Activated CD4-positive, alpha-beta T cell treated with anti-CD3 and anti-CD28 coated beads, Interleukin-2, amount 10 ng/mL, durations not matched to agents 24 days and 14 days (primary cell): ENCODE measurements at regions not wholly inside any gene's neighbourhood (a gene's known extent, or its start where the extent isn't known, plus 50 kb on each side); places are given as distances from the start of the nearest gene placed in this dataset.

Experiments used
- DNase-seq: peaks from one replicate; pipeline ENCODE4 v3.0.0; 2022
- H3K27ac Mint-ChIP-seq: one replicate; pipeline ENCODE4 v1.8.0; 2022; ENCODE audit warnings: mild to moderate bottlenecking, mixed read lengths
- H3K27me3 Mint-ChIP-seq: one replicate; pipeline ENCODE4 v1.8.0; 2022; ENCODE audit warnings: mixed read lengths
- H3K36me3 Mint-ChIP-seq: one replicate; pipeline ENCODE4 v1.8.0; 2022; ENCODE audit warnings: low read depth, mild to moderate bottlenecking, mixed read lengths
- H3K4me1 Mint-ChIP-seq: one replicate; pipeline ENCODE4 v1.8.0; 2021; ENCODE audit warnings: mixed read lengths
- H3K4me3 Mint-ChIP-seq: one replicate; pipeline ENCODE4 v1.8.0; 2022; ENCODE audit warnings: mild to moderate bottlenecking, moderate library complexity, mixed read lengths
- H3K9me3 Mint-ChIP-seq: one replicate; pipeline ENCODE4 v1.8.0; 2021; ENCODE audit warnings: mixed read lengths
- intact Hi-C: fragments of 100-400 bp; cut with micrococcal nuclease; formaldehyde crosslinking; loops from one replicate; pipeline ENCODE4 v1.15.1; 2023

DNA sequence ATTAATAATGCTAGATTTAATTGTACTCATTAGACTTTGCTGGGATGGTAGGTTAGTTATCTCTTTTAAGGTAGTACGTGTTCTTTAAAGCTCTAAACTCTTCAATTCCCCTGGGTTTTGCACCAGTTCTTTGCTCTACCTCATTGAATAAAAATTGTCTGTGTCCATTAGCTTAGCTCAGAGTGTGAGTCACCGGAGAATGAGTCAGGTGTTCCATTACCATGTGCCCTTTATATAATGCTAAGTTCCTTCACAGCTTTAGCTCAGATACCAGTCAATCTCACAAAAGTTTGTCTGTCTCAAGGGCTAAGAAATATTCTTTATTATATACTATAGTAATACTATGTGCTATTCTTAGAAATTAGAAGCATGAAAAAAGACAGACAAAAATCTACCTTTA, 339.4 kb downstream of the PRELID2 start:
- Mint-ChIP-seq H3K27ac (no peak overlapping the region), H3K4me1 (no peaks in the 10 kb centered on the region), H3K4me3 (no peak overlapping the region), H3K9me3 (no peaks in the 10 kb centered on the region), H3K27me3 (no peaks in the 10 kb centered on the region), H3K36me3 (no peaks in the 10 kb centered on the region)
- intact Hi-C loops, result no loop called here
- no peak for DNase-seq

DNA sequence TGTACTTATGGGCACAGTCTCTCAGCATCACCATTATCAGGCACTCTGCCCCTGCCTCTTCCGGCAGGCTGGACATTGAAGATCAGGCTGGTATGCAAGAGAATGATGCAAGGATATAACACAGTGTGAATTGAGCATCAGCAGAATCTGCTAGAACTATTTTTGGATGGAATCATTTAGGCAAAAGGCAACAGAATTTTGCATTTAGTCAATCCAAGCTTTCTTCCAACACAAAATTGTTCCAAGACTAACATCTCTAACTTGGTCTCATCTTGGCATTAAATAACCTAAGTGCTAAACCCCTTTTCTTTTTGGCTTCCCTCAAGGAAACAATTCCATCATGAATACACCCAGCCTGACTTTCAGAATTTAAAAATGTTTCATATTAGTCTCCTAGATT, 339.9 kb downstream of the PRELID2 start:
- DNase-seq, result no peak
- no peaks in the 10 kb centered on the region for H3K36me3 Mint-ChIP-seq
- H3K4me3 Mint-ChIP-seq, result no peak overlapping the region
- H3K27ac Mint-ChIP-seq, result no peak overlapping the region
- no peaks in the 10 kb centered on the region for H3K27me3 Mint-ChIP-seq
- no peaks in the 10 kb centered on the region for H3K4me1 Mint-ChIP-seq
- intact Hi-C loops, result no loop called here
- H3K9me3 Mint-ChIP-seq, result no peaks in the 10 kb centered on the region

DNA sequence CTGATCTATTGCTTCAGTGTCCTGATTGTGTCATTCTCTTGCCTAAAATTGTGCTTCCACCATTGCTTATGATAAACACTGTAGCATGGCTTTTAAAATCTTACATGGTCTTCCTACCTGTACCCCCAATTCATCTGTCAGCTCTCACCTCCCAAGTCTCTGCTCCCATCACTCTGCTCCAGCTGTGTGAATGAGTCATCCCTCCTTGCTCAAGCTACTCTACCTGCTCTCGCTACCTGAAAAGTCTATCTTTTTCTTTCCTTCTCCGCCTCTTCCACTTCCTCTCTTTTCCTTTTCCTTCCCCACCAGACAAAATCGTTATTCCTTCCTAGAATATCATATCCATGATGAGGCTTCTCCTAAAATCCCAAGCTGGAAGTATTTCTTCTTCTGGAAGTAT, 341.7 kb downstream of the PRELID2 start:
- H3K9me3 Mint-ChIP-seq, result peaks cover 3% of the 10 kb centered on the region
- intact Hi-C loops, result no loop called here
- no peaks in the 10 kb centered on the region for H3K27me3 Mint-ChIP-seq
- no peak overlapping the region for H3K27ac Mint-ChIP-seq
- DNase-seq, result no peak
- no peaks in the 10 kb centered on the region for H3K36me3 Mint-ChIP-seq
- no peak overlapping the region for H3K4me3 Mint-ChIP-seq
- H3K4me1 Mint-ChIP-seq, result no peaks in the 10 kb centered on the region

DNA sequence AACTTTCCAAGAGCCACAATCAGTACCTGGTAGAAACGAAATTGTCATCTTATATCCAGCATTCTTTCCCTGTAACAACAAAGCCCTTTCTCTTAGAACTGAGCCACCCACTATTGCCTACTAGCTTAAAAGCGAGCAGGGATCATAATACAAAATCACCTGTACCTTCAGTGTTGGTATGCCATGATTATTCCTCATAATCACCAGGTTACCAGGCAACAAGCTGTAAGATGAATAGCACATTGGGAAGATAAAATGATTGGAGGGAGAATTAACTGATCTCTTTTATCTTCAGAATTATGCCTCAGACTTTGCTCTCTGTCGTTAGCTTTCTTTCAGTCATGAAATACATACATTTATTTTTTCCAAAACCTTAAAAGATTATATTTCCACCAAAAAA, 345.6 kb downstream of the PRELID2 start:
- no peaks in the 10 kb centered on the region for H3K36me3 Mint-ChIP-seq
- peaks cover 3% of the 10 kb centered on the region for H3K9me3 Mint-ChIP-seq
- intact Hi-C loops, result no loop called here
- no peaks in the 10 kb centered on the region for H3K4me1 Mint-ChIP-seq
- no peak overlapping the region for H3K27ac Mint-ChIP-seq
- DNase-seq, result no peak
- H3K4me3 Mint-ChIP-seq, result no peak overlapping the region
- H3K27me3 Mint-ChIP-seq, result no peaks in the 10 kb centered on the region

DNA sequence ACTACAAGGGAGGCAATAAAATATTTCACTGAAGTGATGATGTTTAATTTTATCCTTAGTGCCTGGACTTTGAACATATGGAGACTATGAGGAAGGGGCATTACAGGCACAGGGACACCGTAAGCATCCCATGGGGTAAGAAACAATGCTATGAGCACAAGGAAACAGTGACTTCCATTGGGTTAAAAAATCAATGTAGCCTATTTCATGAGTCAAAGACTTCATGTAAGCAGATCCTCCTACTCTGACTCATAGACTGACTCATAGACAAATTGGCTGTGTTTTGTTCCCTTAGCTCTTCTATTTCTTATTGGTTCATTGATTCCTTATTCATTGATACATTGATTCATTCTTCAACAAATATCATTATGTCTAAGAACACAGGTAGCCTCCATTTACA, 351.0 kb downstream of the PRELID2 start:
- no peak overlapping the region for H3K27ac Mint-ChIP-seq
- peaks cover 3% of the 10 kb centered on the region for H3K9me3 Mint-ChIP-seq
- no peaks in the 10 kb centered on the region for H3K36me3 Mint-ChIP-seq
- no peaks in the 10 kb centered on the region for H3K27me3 Mint-ChIP-seq
- intact Hi-C loops, result no loop called here
- DNase-seq, result no peak
- H3K4me1 Mint-ChIP-seq, result no peaks in the 10 kb centered on the region
- H3K4me3 Mint-ChIP-seq, result no peak overlapping the region

DNA sequence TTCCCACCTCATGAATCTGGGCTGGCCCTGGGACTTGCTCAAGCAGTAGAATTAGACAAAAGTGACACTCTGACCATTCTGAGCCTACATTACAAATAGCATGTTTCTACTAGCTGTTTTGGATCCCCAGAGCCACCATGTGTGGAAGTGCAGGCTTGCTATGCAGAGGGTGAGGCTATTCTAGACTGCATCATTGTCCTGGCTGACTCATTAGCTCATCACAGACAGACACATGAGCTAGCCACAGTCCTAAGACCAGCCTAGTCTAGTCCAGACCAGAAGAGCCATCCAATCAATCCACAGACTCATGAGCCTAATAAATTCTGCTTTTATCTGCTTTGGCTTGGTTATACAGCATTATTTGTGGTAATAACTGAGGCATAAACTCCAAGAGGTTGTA, 351.9 kb downstream of the PRELID2 start:
- Mint-ChIP-seq H3K9me3 (peaks cover 3% of the 10 kb centered on the region), H3K27me3 (no peaks in the 10 kb centered on the region), H3K36me3 (no peaks in the 10 kb centered on the region), H3K4me3 (no peak overlapping the region), H3K4me1 (no peaks in the 10 kb centered on the region), H3K27ac (no peak overlapping the region)
- intact Hi-C loops, result no loop called here
- DNase-seq, result no peak

DNA sequence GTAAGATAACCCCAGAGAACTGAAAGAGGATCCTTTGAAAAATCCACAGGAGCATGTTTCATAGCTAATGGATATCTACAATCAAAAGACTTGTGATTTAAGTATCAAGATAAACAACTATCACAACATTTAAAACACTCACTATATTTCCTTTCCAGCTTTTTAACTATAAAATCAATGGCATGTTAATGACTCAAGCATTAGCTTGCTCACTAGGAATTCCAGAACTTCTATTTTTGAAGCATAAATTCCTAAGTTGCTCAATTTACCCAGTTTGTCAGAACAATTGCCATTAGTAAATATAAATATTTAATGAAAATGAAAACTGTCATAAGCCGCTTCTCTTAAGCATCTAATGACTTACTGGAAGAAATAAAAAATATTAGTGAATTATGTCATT, 355.3 kb downstream of the PRELID2 start:
- no peak overlapping the region for H3K27ac Mint-ChIP-seq
- H3K9me3 Mint-ChIP-seq, result peaks cover 3% of the 10 kb centered on the region
- H3K27me3 Mint-ChIP-seq, result no peaks in the 10 kb centered on the region
- H3K36me3 Mint-ChIP-seq, result no peaks in the 10 kb centered on the region
- no peaks in the 10 kb centered on the region for H3K4me1 Mint-ChIP-seq
- intact Hi-C loops, result no loop called here
- no peak for DNase-seq
- no peak overlapping the region for H3K4me3 Mint-ChIP-seq

DNA sequence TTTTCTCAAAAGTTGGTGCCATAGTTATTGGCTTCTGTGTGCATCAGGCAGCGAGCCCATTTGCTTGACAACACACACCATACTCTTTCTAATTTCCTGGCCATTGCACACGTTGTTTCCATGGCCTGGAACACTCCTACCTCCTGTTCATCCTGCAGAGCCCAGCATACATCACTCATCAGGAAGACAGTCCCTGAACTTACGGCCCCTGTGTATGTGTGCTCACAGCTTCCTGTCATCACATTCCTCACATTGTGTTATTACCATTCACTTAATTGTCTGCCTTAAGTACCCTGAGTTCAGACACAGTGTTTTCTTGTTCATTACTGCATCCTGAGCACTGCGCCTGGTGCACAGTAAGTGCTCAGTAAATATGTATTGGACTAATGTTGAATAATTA, 355.9 kb downstream of the PRELID2 start:
- no peaks in the 10 kb centered on the region for H3K4me1 Mint-ChIP-seq
- H3K4me3 Mint-ChIP-seq, result no peak overlapping the region
- H3K27ac Mint-ChIP-seq, result no peak overlapping the region
- no peaks in the 10 kb centered on the region for H3K36me3 Mint-ChIP-seq
- DNase-seq, result no peak
- no peaks in the 10 kb centered on the region for H3K27me3 Mint-ChIP-seq
- peaks cover 7% of the 10 kb centered on the region for H3K9me3 Mint-ChIP-seq
- intact Hi-C loops, result no loop called here

DNA sequence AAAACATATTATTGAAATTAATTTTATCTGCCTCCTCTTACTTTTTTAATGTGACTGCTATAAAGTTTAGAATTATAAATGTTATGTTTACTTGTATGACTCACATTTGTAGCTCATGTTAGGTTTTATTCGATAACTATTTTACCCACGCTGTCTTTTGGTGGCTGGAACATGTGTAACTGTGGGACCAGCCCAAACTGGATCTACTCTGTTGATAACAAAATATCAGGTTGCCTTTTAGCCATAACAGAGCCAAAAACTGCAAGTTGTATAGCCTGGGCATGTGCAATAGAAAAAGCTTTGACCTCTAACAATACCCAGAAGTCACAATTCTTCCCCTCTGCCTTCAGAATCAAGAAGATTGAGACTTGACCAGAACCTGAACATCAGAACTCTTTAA, 356.5 kb downstream of the PRELID2 start:
- H3K9me3 Mint-ChIP-seq, result peaks cover 7% of the 10 kb centered on the region
- H3K4me1 Mint-ChIP-seq, result no peaks in the 10 kb centered on the region
- no peaks in the 10 kb centered on the region for H3K27me3 Mint-ChIP-seq
- H3K27ac Mint-ChIP-seq, result no peak overlapping the region
- intact Hi-C loops, result no loop called here
- H3K36me3 Mint-ChIP-seq, result no peaks in the 10 kb centered on the region
- no peak overlapping the region for H3K4me3 Mint-ChIP-seq
- no peak for DNase-seq

DNA sequence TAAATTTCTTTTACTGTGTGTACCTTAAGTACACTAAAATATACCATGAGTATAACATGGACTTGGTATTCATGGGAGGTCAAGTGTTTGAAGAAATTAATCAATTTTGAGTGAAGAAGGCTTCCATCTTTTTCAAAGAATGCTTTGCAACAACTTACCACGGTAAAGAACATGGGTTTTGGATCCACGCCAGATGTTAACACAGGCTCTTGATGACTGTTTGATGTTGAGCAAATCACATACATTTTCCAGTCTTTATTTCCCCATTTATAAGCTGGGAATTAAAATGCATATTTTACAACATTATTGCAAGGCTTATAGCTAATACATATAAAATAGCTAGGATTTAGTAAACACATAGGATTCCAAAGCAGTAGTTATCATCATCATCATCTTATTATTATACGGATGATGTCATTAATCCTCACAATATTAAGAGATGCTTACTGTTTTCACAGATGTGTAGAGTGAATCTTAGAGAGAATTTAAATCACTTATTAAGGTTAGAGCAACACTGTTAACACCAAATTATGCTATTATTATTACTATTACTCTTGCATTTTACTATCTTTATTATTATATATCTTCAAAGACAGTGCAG, 362.0 kb downstream of the PRELID2 start:
- H3K4me1 Mint-ChIP-seq, result no peaks in the 10 kb centered on the region
- H3K36me3 Mint-ChIP-seq, result no peaks in the 10 kb centered on the region
- no peak overlapping the region for H3K27ac Mint-ChIP-seq
- H3K9me3 Mint-ChIP-seq, result peaks cover 7% of the 10 kb centered on the region
- H3K4me3 Mint-ChIP-seq, result no peak overlapping the region
- no peak for DNase-seq
- intact Hi-C loops, result no loop called here
- no peaks in the 10 kb centered on the region for H3K27me3 Mint-ChIP-seq

DNA sequence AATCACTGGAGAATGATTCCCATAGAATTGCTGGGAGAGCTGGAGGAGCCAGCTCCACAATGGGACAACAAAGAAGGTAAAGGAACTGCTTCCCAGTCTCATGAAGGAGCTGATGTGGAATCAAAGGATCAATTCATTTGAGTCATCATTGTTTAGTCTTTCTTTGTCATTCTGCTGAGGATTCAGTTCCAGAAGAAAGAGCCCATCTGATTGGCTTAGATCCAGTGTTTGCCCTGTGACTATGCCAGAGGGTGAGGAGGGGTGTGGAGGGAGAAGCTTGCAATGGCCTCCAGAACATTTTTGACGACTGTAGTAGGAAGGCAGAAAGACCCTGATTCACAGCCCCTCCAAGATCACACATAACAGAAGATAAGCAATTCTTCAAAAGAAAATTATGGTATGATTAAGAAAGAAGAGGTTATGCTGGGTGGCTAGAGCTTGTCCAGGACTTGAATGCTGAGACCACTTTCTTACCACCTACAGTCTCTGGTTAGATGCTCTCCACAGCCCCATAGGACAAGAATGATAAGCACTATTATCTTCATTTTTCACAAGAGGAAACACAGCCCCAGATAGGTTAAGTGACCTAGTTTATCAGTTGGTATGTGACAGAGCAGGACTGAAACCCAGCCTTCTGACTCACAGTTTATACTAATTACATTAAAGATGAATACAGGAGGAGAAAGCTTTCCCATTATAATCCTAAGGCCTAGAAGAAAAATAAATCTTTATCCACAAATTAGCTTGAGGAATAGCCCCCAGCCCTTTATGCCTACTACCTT, 363.1 kb downstream of the PRELID2 start:
- DNase-seq, result no peak
- no peak overlapping the region for H3K4me3 Mint-ChIP-seq
- no peak overlapping the region for H3K27ac Mint-ChIP-seq
- peaks cover 7% of the 10 kb centered on the region for H3K9me3 Mint-ChIP-seq
- no peaks in the 10 kb centered on the region for H3K36me3 Mint-ChIP-seq
- H3K27me3 Mint-ChIP-seq, result no peaks in the 10 kb centered on the region
- no peaks in the 10 kb centered on the region for H3K4me1 Mint-ChIP-seq
- intact Hi-C loops, result no loop called here

DNA sequence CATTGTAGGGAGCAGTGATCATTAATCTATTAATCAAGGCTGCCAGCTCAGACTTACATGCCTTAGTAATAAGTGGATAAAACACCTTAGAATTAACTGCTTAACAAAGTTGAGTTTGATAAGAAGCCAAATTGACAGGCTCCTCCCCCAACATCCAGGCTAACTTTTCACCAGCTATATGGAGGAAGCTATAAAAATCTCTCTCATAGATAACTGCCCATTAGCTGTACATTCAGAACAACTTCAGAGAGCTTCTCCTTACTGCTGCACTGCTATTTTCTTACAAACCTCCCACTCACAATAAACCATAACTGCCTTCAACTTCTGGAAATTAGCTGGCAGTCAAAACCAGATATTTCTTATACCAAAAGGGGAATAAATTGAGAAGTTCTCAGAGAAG, 364.1 kb downstream of the PRELID2 start:
- Mint-ChIP-seq H3K36me3 (no peaks in the 10 kb centered on the region), H3K4me1 (no peaks in the 10 kb centered on the region), H3K9me3 (peaks cover 7% of the 10 kb centered on the region), H3K27me3 (no peaks in the 10 kb centered on the region), H3K27ac (no peak overlapping the region), H3K4me3 (no peak overlapping the region)
- intact Hi-C loops, result no loop called here
- DNase-seq, result no peak

DNA sequence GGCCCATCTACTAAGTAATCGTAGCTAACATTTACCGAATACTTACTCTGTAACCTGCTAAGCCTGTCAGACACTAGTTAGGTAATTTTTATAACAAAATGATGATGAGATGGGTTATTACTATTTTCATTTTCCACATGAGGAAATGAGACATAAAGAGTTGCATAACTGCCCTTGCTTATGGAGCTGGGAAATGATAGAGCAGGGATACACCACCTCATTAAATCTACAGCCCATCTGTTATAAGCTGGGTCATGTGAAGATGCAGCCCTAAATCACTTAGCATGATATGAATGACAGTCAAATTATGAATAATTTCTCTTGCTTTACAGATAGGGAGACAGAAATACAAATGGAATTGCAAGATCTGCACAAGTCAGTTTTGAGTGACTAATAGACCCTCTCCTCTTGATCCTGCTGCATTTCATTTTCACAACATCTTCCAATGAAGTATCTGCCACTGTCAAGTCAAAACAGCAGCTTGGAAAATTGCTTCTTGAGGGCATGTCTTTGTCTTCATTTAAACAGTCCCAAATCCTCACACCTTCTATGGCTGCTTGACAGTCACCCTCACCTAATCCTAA, 364.7 kb downstream of the PRELID2 start:
- DNase-seq, result no peak
- H3K4me3 Mint-ChIP-seq, result no peak overlapping the region
- no peaks in the 10 kb centered on the region for H3K4me1 Mint-ChIP-seq
- intact Hi-C loops, result no loop called here
- H3K27me3 Mint-ChIP-seq, result no peaks in the 10 kb centered on the region
- H3K9me3 Mint-ChIP-seq, result peaks cover 7% of the 10 kb centered on the region
- H3K27ac Mint-ChIP-seq, result no peak overlapping the region
- no peaks in the 10 kb centered on the region for H3K36me3 Mint-ChIP-seq

DNA sequence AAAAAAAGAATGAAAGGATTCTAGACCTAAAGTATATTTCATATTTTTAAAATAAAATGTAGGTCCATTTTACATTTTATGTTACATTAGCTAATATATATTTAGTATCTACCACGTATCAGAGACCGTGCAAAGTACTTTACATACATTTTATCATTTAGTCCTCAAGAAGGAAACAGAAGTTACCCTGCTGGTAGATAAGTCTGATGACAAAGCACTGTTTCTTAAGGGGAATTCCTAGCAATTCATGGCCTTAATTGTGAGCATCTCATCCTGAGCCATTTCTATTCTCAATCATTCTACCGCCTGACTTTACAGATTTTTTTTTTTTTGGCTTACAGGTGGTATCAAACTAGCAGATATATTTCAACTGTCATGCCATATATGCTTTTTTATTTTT, 367.7 kb downstream of the PRELID2 start:
- Mint-ChIP-seq H3K9me3 (peaks cover 3% of the 10 kb centered on the region), H3K27me3 (no peaks in the 10 kb centered on the region), H3K4me3 (no peak overlapping the region), H3K4me1 (no peaks in the 10 kb centered on the region), H3K27ac (no peak overlapping the region), H3K36me3 (no peaks in the 10 kb centered on the region)
- intact Hi-C loops, result no loop called here
- DNase-seq, result no peak

DNA sequence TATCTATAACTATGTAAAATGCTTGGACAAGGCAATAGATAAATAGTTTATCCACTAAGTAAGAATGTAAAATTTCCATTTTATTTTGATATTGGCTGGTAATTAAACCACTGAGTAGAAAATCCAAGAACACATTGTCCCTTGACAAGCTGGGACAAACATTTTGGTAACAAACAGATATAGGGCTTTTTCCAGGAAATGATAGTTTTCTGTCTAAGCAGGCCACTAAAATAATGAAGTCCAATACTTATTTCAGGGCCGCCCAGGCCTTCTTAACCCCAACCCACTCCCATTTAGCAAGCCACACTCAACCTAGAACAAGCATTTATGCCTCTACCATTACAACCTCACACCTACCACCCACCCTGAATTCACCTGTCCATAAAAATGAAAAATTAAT, 368.6 kb downstream of the PRELID2 start:
- DNase-seq, result no peak
- Mint-ChIP-seq H3K27me3 (no peaks in the 10 kb centered on the region), H3K4me1 (no peaks in the 10 kb centered on the region), H3K9me3 (peaks cover 3% of the 10 kb centered on the region), H3K4me3 (no peak overlapping the region), H3K27ac (no peak overlapping the region), H3K36me3 (no peaks in the 10 kb centered on the region)
- intact Hi-C loops, result no loop called here
